ENCODE measurements at regions not wholly inside any gene's neighbourhood (a gene's known extent, or its start where the extent isn't known, plus 50 kb on each side); places are given as distances from the start of the nearest gene placed in this dataset.
"Not testable (repeated sequence)": the region's sequence is repeated elsewhere in the genome, so short reads cannot be mapped to it uniquely, and the experiment has no call there.

DNA sequence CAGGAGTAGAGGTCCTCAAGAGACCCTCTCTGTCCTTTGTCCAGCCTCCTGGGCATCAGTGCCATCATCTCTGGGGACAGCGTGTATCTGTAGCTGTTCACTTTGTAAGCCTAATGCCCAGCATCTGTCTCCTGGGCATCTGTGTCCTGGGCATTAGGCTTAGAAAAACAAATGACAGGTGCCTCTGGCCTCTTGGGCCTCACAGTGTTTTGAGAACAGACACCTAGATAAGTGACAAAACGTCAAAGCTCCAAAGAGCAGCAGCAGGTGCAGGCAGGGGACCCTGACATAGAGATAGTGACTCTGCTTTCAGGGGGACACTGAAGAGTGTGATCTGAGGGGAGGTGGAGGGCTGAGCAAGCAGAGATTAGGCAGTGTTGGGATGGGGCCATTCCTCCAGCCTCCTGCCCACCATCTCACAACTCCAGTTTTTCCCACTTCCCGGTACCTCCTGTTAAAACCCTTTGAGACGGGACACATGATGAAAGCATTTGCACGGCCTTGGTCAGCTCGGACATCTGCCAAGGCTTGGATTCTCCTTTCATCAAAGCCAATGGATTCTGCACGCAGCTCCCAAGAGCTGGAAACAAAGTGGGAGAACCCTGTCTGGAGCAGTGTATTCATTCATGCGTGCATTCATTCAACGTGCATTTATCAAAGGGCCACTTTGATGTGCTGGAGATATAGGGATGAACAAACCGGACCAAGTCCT, 55.5 kb upstream of the CD93 start:
- Mint-ChIP-seq H3K27me3 (ENCODE audit: insufficient read depth, unreplicated experiment) (no peaks in the 10 kb centered on the region), H3K9me3 (ENCODE audit: unreplicated experiment) (no peaks in the 10 kb centered on the region), H3K36me3 (ENCODE audit: insufficient read depth, unreplicated experiment) (no peaks in the 10 kb centered on the region), H3K27ac (ENCODE audit: low read depth, unreplicated experiment) (peak overlapping the region; percentile 82), H3K4me1 (ENCODE audit: insufficient read depth, unreplicated experiment) (peaks cover 62% of the 10 kb centered on the region), H3K4me3 (ENCODE audit: unreplicated experiment) (no peak overlapping the region)
- no peak for DNase-seq (ENCODE audit: unreplicated experiment)
- ChIA-PET POLR2A (interaction anchor here (0.6 to 16.9 kb wide), 14 partner anchors 9 to 456 kb away, joined by 3 to 555 read pairs (median 4); partner anchors contain the start of gene NXT1), CTCF (interaction anchor here (0.5 to 6.3 kb wide), 8 partner anchors 17 to 110 kb away, joined by 3 to 66 read pairs (median 5); no protein-coding TSS in a partner anchor)
- TF ChIP-seq, protein P1, sequence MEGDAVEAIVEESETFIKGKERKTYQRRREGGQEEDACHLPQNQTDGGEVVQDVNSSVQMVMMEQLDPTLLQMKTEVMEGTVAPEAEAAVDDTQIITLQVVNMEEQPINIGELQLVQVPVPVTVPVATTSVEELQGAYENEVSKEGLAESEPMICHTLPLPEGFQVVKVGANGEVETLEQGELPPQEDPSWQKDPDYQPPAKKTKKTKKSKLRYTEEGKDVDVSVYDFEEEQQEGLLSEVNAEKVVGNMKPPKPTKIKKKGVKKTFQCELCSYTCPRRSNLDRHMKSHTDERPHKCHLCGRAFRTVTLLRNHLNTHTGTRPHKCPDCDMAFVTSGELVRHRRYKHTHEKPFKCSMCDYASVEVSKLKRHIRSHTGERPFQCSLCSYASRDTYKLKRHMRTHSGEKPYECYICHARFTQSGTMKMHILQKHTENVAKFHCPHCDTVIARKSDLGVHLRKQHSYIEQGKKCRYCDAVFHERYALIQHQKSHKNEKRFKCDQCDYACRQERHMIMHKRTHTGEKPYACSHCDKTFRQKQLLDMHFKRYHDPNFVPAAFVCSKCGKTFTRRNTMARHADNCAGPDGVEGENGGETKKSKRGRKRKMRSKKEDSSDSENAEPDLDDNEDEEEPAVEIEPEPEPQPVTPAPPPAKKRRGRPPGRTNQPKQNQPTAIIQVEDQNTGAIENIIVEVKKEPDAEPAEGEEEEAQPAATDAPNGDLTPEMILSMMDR (IDR thresholded peaks at IDR 0.05; ENCODE audit: unreplicated experiment), result no peak
- intact Hi-C loops (cut with micrococcal nuclease), result loop anchor here (2.0 to 10.0 kb wide), 2 partner anchors 15 to 767 kb away; no protein-coding TSS in a partner anchor
- no TSS peak for BruUV-seq (replicated peaks)

DNA sequence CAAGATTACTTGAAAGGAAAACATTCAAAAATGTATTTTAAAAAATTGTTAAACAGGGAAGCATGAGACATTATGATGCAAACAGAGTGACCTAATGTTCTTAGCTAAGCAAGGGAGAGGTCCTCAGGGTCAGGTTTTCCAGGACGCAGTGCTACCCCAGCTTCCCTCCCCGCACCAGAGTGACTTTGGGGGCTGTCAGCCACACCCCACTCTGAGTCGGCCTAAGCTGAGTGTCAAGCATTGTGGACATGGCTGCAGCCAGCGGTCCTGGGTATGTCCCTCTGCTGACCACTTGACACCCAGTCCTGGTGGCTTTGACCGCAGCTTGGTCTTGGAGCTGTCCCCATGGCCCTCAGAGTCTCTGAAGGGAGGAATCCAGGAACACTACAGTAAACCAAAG, 54.9 kb upstream of the CD93 start:
- intact Hi-C loops (cut with micrococcal nuclease), result loop anchor here (10.0 kb wide), 1 partner anchor 766 kb away; no protein-coding TSS in a partner anchor
- CTCF ChIA-PET, result interaction anchor here (0.7 to 6.3 kb wide), 9 partner anchors 18 to 347 kb away, joined by 3 to 66 read pairs (median 4); no protein-coding TSS in a partner anchor
- H3K27me3 Mint-ChIP-seq (ENCODE audit: insufficient read depth, unreplicated experiment), result no peaks in the 10 kb centered on the region

DNA sequence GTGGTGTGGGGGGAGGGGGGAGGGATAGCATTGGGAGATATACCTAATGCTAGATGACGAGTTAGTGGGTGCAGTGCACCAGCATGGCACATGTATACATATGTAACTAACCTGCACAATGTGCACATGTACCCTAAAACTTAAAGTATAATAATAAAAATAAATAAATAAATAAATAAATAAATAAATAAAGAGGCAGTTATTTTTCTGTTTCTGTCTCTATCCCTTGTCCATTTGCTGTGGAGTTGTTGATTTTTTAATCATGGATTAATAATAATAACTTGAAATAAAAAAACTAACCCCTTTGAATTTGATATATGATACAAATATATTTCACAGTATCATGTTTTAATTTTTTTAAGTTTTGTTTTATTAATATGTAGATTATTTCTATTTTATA, 53.9 kb upstream of the CD93 start:
- CTCF ChIA-PET, result interaction anchor here (0.6 to 6.3 kb wide), 7 partner anchors 18 to 448 kb away, joined by 3 to 66 read pairs (median 6); no protein-coding TSS in a partner anchor

More for the DNA sequence above, 54.9 kb upstream of the CD93 start:
- H3K27ac Mint-ChIP-seq (ENCODE audit: low read depth, unreplicated experiment), result peak overlapping the region; percentile 82
- H3K4me3 Mint-ChIP-seq (ENCODE audit: unreplicated experiment), result no peak overlapping the region
- H3K4me1 Mint-ChIP-seq (ENCODE audit: insufficient read depth, unreplicated experiment), result peaks cover 66% of the 10 kb centered on the region
- no peak for DNase-seq (ENCODE audit: unreplicated experiment)
- H3K36me3 Mint-ChIP-seq (ENCODE audit: insufficient read depth, unreplicated experiment), result no peaks in the 10 kb centered on the region
- TF ChIP-seq, protein P1 (IDR thresholded peaks at IDR 0.05; ENCODE audit: unreplicated experiment), result no peak
- no peaks in the 10 kb centered on the region for H3K9me3 Mint-ChIP-seq (ENCODE audit: unreplicated experiment)
- POLR2A ChIA-PET, result interaction anchor here (0.6 to 16.9 kb wide), 15 partner anchors 9 to 455 kb away, joined by 3 to 555 read pairs (median 4); partner anchors contain the start of gene NXT1
- BruUV-seq (replicated peaks), result no TSS peak

DNA sequence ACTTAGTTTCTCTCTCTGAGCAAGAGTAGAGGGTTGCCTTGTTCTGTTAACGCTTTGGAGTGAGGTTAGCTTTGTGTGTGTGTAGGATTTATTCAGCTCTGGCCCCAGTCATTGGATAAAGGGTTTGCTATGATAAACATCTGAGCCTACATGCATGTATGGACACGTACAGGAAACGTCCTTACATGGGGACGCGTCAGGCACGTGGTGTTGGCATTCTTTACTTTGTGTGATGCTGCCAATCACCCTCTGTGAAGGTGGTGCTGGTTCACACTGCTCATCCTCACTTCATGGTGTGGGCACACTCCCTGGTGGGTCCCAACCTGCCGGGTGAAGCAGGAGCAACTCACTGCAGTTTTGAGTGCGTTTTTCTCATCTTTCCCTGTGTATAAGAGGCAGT, 53.4 kb upstream of the CD93 start:
- CTCF ChIA-PET, result interaction anchor here (0.6 to 1.7 kb wide), 11 partner anchors 11 to 766 kb away, joined by 3 to 7 read pairs (median 3); no protein-coding TSS in a partner anchor
- no peaks in the 10 kb centered on the region for H3K27me3 Mint-ChIP-seq (ENCODE audit: insufficient read depth, unreplicated experiment)
- peaks cover 62% of the 10 kb centered on the region for H3K4me1 Mint-ChIP-seq (ENCODE audit: insufficient read depth, unreplicated experiment)
- POLR2A ChIA-PET, result interaction anchor here (0.7 to 16.9 kb wide), 14 partner anchors 9 to 1617 kb away, joined by 3 to 555 read pairs (median 6); partner anchors contain the start of gene NXT1
- intact Hi-C loops (cut with micrococcal nuclease), result no loop called here
- BruUV-seq (replicated peaks), result no TSS peak
- H3K27ac Mint-ChIP-seq (ENCODE audit: low read depth, unreplicated experiment), result peak overlapping the region; percentile 92
- no peaks in the 10 kb centered on the region for H3K9me3 Mint-ChIP-seq (ENCODE audit: unreplicated experiment)
- H3K4me3 Mint-ChIP-seq (ENCODE audit: unreplicated experiment), result no peak overlapping the region
- TF ChIP-seq, protein P1 (IDR thresholded peaks at IDR 0.05; ENCODE audit: unreplicated experiment), result no peak
- H3K36me3 Mint-ChIP-seq (ENCODE audit: insufficient read depth, unreplicated experiment), result no peaks in the 10 kb centered on the region
- DNase-seq (ENCODE audit: unreplicated experiment), result peak; percentile 92

More for the DNA sequence above, 53.9 kb upstream of the CD93 start:
- not testable (repeated sequence) for DNase-seq (ENCODE audit: unreplicated experiment); H3K9me3 Mint-ChIP-seq (ENCODE audit: unreplicated experiment); BruUV-seq (replicated peaks); H3K27me3 Mint-ChIP-seq (ENCODE audit: insufficient read depth, unreplicated experiment); H3K4me3 Mint-ChIP-seq (ENCODE audit: unreplicated experiment); H3K36me3 Mint-ChIP-seq (ENCODE audit: insufficient read depth, unreplicated experiment)
- POLR2A ChIA-PET, result interaction anchor here (0.8 to 16.9 kb wide), 14 partner anchors 8 to 221 kb away, joined by 3 to 555 read pairs (median 6); partner anchors contain the start of gene NXT1
- Mint-ChIP-seq H3K4me1 (ENCODE audit: insufficient read depth, unreplicated experiment) (peaks cover 65% of the 10 kb centered on the region), H3K27ac (ENCODE audit: low read depth, unreplicated experiment) (peak overlapping the region; percentile 92)
- intact Hi-C loops (cut with micrococcal nuclease), result loop anchor here (10.0 kb wide), 1 partner anchor 765 kb away; no protein-coding TSS in a partner anchor
